LoVo (cell line): ENCODE measurements at regions not wholly inside any gene's neighbourhood (a gene's known extent, or its start where the extent isn't known, plus 50 kb on each side); places are given as distances from the start of the nearest gene placed in this dataset.

Source experiments
- DNase-seq: peaks from one replicate; pipeline ENCODE4 v3.0.0-alpha.2; 2016; ENCODE audit warnings: low spot score

GRCh38 chr1:17877316-17877715, 122.2 kb downstream of the ACTL8 start:
- DNase-seq, result no peak

GRCh38 chr1:17877896-17878295, 122.8 kb downstream of the ACTL8 start:
- no peak for DNase-seq

- DNase-seq, result no peak
Observed at GRCh38 chr1:17878837-17879236, 123.7 kb downstream of the ACTL8 start.

- DNase-seq, result no peak
Observed at GRCh38 chr1:17880449-17880848, 125.3 kb downstream of the ACTL8 start.

GRCh38 chr1:17881761-17882160, 126.6 kb downstream of the ACTL8 start:
- DNase-seq, result no peak

- no peak for DNase-seq
Observed at GRCh38 chr1:17883136-17883535, 128.0 kb downstream of the ACTL8 start.

- no peak for DNase-seq
Observed at GRCh38 chr1:17883662-17884395, 128.7 kb downstream of the ACTL8 start.

- DNase-seq, result no peak
Observed at GRCh38 chr1:17885663-17886320, 130.7 kb downstream of the ACTL8 start.

- DNase-seq, result no peak
Observed at GRCh38 chr1:17886386-17886785, 131.3 kb downstream of the ACTL8 start.

- DNase-seq, result no peak
Observed at GRCh38 chr1:17886838-17887441, 131.8 kb downstream of the ACTL8 start.

- DNase-seq, result no peak
Observed at GRCh38 chr1:17887661-17888371, 132.7 kb downstream of the ACTL8 start.

GRCh38 chr1:17890056-17890814, 135.1 kb downstream of the ACTL8 start:
- no peak for DNase-seq

GRCh38 chr1:17890815-17891191, 135.7 kb downstream of the ACTL8 start:
- no peak for DNase-seq

- DNase-seq, result no peak
Observed at GRCh38 chr1:17891205-17892110, 136.3 kb downstream of the ACTL8 start.

GRCh38 chr1:17892225-17892624, 137.1 kb downstream of the ACTL8 start:
- no peak for DNase-seq

GRCh38 chr1:17892851-17893250, 137.7 kb downstream of the ACTL8 start:
- DNase-seq, result no peak

GRCh38 chr1:17893891-17894631, 138.9 kb downstream of the ACTL8 start:
- DNase-seq, result no peak

- DNase-seq, result no peak
Observed at GRCh38 chr1:17895401-17895800, 140.3 kb downstream of the ACTL8 start.

- DNase-seq, result no peak
Observed at GRCh38 chr1:17895986-17896385, 140.9 kb downstream of the ACTL8 start.

- DNase-seq, result no peak
Observed at GRCh38 chr1:17903386-17903785, 148.3 kb downstream of the ACTL8 start.
